HK-2 (cell line): ENCODE measurements at regions not wholly inside any gene's neighbourhood (a gene's known extent, or its start where the extent isn't known, plus 50 kb on each side); places are given as distances from the start of the nearest gene placed in this dataset.

ENCODE experiments used
- DNase-seq: peaks from one replicate; pipeline ENCODE4 v3.0.0-alpha.2; 2018; ENCODE audit not compliant: unreplicated experiment

GRCh38 chrX:57848857-57849256 is 61.4 kb downstream of the ZXDA start:
- DNase-seq = no peak

GRCh38 chrX:57822818-57823217 is 87.4 kb downstream of the ZXDA start:
- DNase-seq = no peak

GRCh38 chrX:57822398-57822797 is 87.9 kb downstream of the ZXDA start:
- DNase-seq = no peak

- DNase-seq = peak; percentile 24
These were observed 88.4 kb downstream of the ZXDA start for GRCh38 chrX:57821703-57822387.

GRCh38 chrX:57817302-57817701 is 93.0 kb downstream of the ZXDA start:
- DNase-seq = no peak

- DNase-seq = no peak
These were observed 92.6 kb upstream of the NLRP2B start for GRCh38 chrX:57772637-57773036.

GRCh38 chrX:57771689-57772088 is 91.6 kb upstream of the NLRP2B start:
- no peak for DNase-seq

GRCh38 chrX:57752866-57753265 is 72.8 kb upstream of the NLRP2B start:
- DNase-seq = no peak

- no peak for DNase-seq
These were observed 61.0 kb upstream of the NLRP2B start for GRCh38 chrX:57741107-57741506.

GRCh38 chrX:57737881-57738280 is 57.8 kb upstream of the NLRP2B start:
- no peak for DNase-seq
